C4-2B (cell line): ENCODE measurements at regions not wholly inside any gene's neighbourhood (a gene's known extent, or its start where the extent isn't known, plus 50 kb on each side); places are given as distances from the start of the nearest gene placed in this dataset.

ENCODE experiments used
- H3K27ac ChIP-seq: fragments of 450-650 bp; 2 replicates; pipeline ENCODE4 v1.5.1; 2017
- CTCF ChIP-seq: fragments of 450-650 bp; conservative IDR thresholded peaks from 2 replicates; pipeline ENCODE4 v1.5.1; 2017; ENCODE audit warnings: mild to moderate bottlenecking
- ZFX ChIP-seq: fragments of 450-650 bp; IDR thresholded peaks from 2 replicates; pipeline ENCODE4 v1.6.1; 2017

DNA sequence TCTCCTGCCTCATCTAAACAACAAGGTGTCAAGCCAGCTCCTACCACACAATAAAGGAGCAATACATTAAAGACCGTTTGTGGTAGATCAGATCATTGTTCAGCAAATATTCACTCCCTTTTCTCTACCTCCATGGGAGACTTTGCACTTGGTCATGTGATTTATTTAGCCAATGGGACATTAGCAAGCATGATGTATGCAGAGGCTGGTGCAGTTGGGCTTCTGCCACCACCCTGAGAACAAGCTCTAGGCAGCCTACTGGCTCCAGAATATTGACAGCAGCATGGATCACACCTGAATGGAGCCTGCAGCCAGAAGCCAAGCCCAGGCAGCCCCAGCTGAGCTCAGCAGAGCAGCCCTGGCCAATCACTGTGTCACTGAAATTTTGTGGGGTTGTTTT is 99.4 kb upstream of the UBE2E2 start:
- H3K27ac ChIP-seq, result no peak overlapping the region
- TF ChIP-seq CTCF (no peak), ZFX (no peak)

- TF ChIP-seq CTCF, result no peak
- no peak overlapping the region for H3K27ac ChIP-seq
Measured at GRCh38 chr3:23105048-23105447, 98.1 kb upstream of the UBE2E2 start.

GRCh38 chr3:23106666-23107065 is 96.5 kb upstream of the UBE2E2 start:
- no peak overlapping the region for H3K27ac ChIP-seq
- TF ChIP-seq ZFX (no peak), CTCF (no peak)

- TF ChIP-seq ZFX (no peak), CTCF (no peak)
- H3K27ac ChIP-seq, result no peak overlapping the region
Measured at GRCh38 chr3:23107221-23107620, 95.9 kb upstream of the UBE2E2 start.

GRCh38 chr3:23108451-23109057 is 94.6 kb upstream of the UBE2E2 start:
- H3K27ac ChIP-seq, result no peak overlapping the region
- TF ChIP-seq CTCF, result no peak
- no peak for TF ChIP-seq ZFX

DNA sequence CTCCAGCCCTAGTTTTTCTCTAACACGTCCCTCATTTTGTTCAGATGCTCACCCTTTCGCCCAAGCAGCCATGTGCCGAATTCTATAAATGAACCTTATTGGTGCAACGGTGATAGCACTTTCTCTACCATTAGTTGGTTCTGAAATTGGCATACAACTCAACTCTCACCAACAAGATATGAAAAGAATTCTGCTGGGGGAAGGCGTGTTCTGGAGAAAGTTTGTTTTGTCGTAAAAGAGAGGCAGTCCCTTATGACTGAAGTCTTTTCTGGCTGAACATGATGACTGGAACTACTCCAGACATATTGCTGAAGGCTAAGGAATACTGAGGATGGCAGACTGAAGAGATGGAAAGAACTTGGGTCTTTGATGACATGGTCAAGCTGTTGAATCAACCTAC is 91.8 kb upstream of the UBE2E2 start:
- TF ChIP-seq ZFX, result no peak
- TF ChIP-seq CTCF, result no peak
- H3K27ac ChIP-seq, result no peak overlapping the region

- no peak overlapping the region for H3K27ac ChIP-seq
- TF ChIP-seq ZFX, result no peak
- no peak for TF ChIP-seq CTCF
Measured at GRCh38 chr3:23111797-23112196, 91.3 kb upstream of the UBE2E2 start.
